Choroid plexus epithelial cell (primary cell): ENCODE measurements at regions not wholly inside any gene's neighbourhood (a gene's known extent, or its start where the extent isn't known, plus 50 kb on each side); places are given as distances from the start of the nearest gene placed in this dataset.

ENCODE experiments used
- DNase-seq: peaks from one replicate; pipeline ENCODE4 v3.0.0-alpha.2; 2010; ENCODE audit warnings: low read depth
- H3K4me3 ChIP-seq: 2 replicates; pipeline ENCODE4 v1.5.1; 2011; ENCODE audit warnings: low read depth, mild to moderate bottlenecking, control low read depth, low read length, moderate library complexity
- CTCF ChIP-seq: conservative IDR thresholded peaks from 2 replicates; pipeline ENCODE4 v1.5.1; 2011; ENCODE audit warnings: low read depth, mild to moderate bottlenecking, control low read depth, inconsistent platforms, low read length, moderate library complexity

GRCh38 chr7:17244786-17245185 lies 53.7 kb upstream of the AHR start:
- H3K4me3 ChIP-seq = no peak overlapping the region
- TF ChIP-seq CTCF = no peak
- no peak for DNase-seq

GRCh38 chr7:17247357-17247756 lies 51.1 kb upstream of the AHR start:
- no peak for DNase-seq
- TF ChIP-seq CTCF = no peak
- H3K4me3 ChIP-seq = no peak overlapping the region

GRCh38 chr7:17248527-17248926 lies 49.9 kb upstream of the AHR start:
- no peak for TF ChIP-seq CTCF
- no peak overlapping the region for H3K4me3 ChIP-seq
- DNase-seq = no peak
